AG10803 (cell line): ENCODE measurements at regions not wholly inside any gene's neighbourhood (a gene's known extent, or its start where the extent isn't known, plus 50 kb on each side); places are given as distances from the start of the nearest gene placed in this dataset.

Experiments
- DNase-seq: peaks from one replicate; pipeline ENCODE4 v3.0.0; 2010; ENCODE audit warnings: low read depth
- H3K4me3 ChIP-seq: 2 replicates; pipeline ENCODE4 v1.5.1; 2011; ENCODE audit warnings: mild to moderate bottlenecking, low read length, control low read depth
- TF ChIP-seq, protein P1 (sequence below): conservative IDR thresholded peaks from 2 replicates; pipeline ENCODE4 v1.5.1; 2011; ENCODE audit warnings: mild to moderate bottlenecking, low read length, control low read depth, inconsistent platforms

DNA sequence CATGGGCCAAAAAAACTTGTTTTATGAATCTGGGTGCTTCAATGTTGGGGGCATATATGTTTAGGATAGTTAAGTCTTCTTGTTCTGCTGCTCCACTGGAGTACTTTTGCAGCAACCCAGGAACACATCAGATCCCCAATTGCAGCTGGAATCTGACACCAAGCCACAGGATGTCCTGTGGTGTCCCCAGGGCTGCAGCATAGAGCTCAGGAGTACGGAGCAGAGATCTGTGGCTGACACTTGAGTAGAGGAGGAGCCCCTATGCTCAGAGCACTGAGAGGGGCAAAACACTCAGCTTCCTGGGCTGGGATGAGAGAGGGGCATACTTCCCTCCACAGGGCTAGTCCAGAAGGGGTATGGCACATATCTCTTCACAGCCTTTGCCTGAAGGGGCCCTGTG, 138.9 kb upstream of the ERBB4 start:
- DNase-seq = no peak
- TF ChIP-seq, protein P1, sequence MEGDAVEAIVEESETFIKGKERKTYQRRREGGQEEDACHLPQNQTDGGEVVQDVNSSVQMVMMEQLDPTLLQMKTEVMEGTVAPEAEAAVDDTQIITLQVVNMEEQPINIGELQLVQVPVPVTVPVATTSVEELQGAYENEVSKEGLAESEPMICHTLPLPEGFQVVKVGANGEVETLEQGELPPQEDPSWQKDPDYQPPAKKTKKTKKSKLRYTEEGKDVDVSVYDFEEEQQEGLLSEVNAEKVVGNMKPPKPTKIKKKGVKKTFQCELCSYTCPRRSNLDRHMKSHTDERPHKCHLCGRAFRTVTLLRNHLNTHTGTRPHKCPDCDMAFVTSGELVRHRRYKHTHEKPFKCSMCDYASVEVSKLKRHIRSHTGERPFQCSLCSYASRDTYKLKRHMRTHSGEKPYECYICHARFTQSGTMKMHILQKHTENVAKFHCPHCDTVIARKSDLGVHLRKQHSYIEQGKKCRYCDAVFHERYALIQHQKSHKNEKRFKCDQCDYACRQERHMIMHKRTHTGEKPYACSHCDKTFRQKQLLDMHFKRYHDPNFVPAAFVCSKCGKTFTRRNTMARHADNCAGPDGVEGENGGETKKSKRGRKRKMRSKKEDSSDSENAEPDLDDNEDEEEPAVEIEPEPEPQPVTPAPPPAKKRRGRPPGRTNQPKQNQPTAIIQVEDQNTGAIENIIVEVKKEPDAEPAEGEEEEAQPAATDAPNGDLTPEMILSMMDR = no peak
- no peak overlapping the region for H3K4me3 ChIP-seq

DNA sequence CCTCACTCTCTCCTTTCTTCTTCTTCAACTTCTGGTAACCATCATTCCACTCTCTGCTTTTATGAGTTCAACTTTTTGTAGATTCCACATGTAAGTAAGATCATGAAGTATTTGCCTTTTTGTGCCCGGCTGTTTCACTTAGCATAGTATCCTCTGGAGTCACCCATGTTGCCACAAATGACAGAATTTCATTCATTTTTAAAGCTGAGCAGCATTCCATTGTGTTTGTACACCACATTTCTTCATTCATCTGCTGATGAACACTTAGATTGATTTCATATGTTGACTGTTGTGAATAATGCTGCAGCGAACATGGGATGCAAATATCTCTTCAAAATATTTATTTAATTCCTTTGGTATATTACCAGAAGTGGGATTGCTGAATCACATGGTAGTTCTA, 133.6 kb upstream of the ERBB4 start:
- peak; percentile 66 for DNase-seq
- TF ChIP-seq, protein P1 = no peak
- H3K4me3 ChIP-seq = no peak overlapping the region

DNA sequence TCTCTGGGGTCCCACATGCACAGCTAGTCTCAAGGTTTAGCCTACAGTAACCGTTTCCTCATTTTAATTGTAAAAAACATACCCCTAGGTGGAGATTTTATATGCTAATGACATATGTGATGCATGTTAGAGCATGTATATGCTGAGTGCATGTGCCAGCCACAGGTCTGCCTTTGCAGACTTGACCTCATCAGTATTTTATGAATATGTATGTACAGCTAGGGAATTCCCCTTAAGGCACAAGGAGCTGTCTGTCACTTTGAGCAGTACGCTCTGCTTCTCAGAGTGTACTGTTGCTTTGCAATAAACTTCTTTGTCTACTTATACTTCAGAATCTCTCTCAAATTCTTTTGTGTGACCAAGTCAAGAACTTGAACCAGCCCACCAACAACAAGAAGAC, 131.2 kb upstream of the ERBB4 start:
- TF ChIP-seq, protein P1 = no peak
- no peak overlapping the region for H3K4me3 ChIP-seq
- no peak for DNase-seq

DNA sequence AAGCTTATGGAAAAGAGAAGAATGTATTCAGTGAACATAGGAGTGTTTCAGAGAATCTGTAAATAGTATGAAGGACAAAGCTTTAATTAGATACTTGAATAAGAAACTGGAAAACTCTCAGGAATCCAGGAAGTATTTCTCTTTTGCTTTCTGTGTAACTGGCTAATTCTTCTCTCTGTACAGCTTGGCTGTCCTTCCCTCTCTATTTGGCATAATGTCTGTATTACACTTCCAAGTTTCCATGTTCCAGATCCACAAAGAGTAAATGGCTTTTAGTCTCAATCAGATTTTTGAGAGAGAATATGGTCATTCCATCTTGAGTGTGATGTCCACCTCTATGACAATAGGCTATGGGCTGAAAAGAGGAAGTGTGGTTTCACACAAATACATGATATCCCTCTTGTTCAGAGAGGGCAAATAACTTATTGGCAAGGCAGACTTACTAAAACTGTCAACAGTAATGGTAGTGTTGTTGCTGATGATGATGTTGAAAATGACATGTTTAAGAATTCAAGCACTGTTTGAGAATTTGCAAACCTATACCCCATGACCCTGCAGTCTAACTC, 129.2 kb upstream of the ERBB4 start:
- no peak overlapping the region for H3K4me3 ChIP-seq
- no peak for DNase-seq
- TF ChIP-seq, protein P1 = no peak

DNA sequence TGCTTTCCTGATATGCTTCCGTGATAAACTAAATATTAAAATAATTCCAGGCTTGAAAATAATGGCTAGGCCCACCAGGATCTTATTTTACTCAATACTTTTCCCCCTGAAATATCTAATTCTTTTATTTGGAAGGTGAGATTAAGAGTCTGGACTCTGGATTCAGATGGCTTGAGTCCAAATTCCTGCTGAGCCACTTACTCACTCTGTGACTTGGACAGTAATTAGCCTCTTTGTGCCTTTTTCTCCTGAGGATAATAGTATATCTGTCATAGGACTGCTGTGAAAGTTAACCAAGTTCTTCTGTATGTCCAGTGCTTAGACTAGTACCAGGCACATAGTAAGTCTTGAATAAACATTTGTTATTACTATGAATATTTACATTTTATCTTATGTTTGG, 127.3 kb upstream of the ERBB4 start:
- no peak for DNase-seq
- TF ChIP-seq, protein P1 = no peak
- no peak overlapping the region for H3K4me3 ChIP-seq

DNA sequence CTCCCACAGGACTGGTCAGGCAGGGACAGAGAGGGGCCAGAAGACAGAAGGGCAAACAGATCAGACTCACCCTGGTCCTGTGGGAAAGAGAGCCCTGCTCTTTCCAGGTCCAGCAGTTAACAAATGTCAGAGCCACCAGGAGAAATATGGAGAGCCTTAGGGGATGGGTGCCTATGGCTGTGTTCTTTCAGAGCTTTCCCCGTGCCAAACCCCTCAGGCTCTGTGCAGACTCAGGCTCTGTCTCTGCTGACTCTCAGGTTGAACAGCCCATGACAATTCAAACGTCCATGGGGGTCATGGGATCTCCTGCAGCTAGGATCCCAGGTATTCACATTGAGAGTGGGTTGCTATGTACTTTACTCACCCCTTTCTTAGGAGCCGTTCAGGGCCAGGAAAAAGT, 120.8 kb upstream of the ERBB4 start:
- no peak overlapping the region for H3K4me3 ChIP-seq
- TF ChIP-seq, protein P1 = no peak
- DNase-seq = no peak

DNA sequence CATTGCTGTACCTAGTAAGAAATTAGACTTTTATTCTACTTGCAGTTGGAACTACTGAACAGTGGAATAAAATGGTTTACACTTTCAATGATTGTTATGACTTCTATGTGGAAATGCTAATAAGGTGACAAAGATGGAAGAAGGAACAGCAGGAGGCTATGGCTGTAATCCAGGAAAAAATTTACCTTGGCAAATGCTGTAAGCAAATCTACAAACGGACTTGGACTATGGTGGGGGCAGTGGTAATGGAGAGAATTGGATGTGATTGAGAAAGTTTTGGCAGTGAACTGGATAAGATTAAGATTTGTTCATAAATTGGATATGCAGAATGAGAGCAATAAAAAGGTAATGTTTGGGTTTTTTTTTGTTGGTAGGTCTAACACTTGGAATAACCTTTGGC, 111.0 kb upstream of the ERBB4 start:
- TF ChIP-seq, protein P1 = no peak
- no peak for DNase-seq
- H3K4me3 ChIP-seq = no peak overlapping the region
